ENCODE measurements at regions not wholly inside any gene's neighbourhood (a gene's known extent, or its start where the extent isn't known, plus 50 kb on each side); places are given as distances from the start of the nearest gene placed in this dataset.

DNA sequence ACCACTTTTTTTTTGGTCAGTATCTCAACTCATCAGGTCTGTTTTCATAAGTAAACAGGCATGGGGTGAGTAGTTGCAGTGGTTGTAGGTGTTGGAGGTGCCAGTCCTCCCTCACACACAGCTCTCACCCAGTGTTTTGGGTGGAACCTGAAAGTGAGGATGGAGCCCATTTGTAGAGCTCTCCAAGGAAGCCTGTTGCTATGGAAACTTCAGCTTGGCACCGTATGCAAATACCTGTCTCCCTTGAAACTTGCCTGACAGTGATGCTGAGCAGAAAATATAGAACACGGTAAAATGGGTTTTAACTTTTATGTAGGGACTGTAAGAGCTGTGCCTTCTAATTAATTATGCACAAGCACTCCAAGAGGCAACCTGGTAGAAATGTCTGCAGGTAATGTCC is 214.1 kb downstream of the AJAP1 start:
- TF ChIP-seq REST (IDR thresholded peaks at IDR 0.05; ENCODE audit: insufficient read depth in 1 of 2, low read depth in 2 of 2, low read length in 2 of 2): no peak
- no peak for TF ChIP-seq FOXP2 (optimal IDR thresholded peaks at IDR 0.05; ENCODE audit: borderline replicate concordance, extremely low read depth, extremely low read length, insufficient read depth)
- no peak for TF ChIP-seq TAF1 (IDR thresholded peaks at IDR 0.05; ENCODE audit: borderline replicate concordance, insufficient read depth, low read length)
- TF ChIP-seq POLR2AphosphoS5 (IDR thresholded peaks at IDR 0.05; ENCODE audit: low read depth, low read length): no peak
- no peak for TF ChIP-seq SIN3A (IDR thresholded peaks at IDR 0.05; ENCODE audit: borderline replicate concordance, insufficient read depth, low read length)

- TF ChIP-seq TAF1 (IDR thresholded peaks at IDR 0.05; ENCODE audit: borderline replicate concordance, insufficient read depth, low read length) (no peak), REST (IDR thresholded peaks at IDR 0.05; ENCODE audit: insufficient read depth in 1 of 2, low read depth in 2 of 2, low read length in 2 of 2) (no peak), SIN3A (IDR thresholded peaks at IDR 0.05; ENCODE audit: borderline replicate concordance, insufficient read depth, low read length) (no peak), FOXP2 (optimal IDR thresholded peaks at IDR 0.05; ENCODE audit: borderline replicate concordance, extremely low read depth, extremely low read length, insufficient read depth) (no peak), POLR2AphosphoS5 (IDR thresholded peaks at IDR 0.05; ENCODE audit: low read depth, low read length) (no peak)
These were observed 202.0 kb downstream of the AJAP1 start for GRCh38 chr1:4856396-4856795.

GRCh38 chr1:4854367-4854766 is 200.0 kb downstream of the AJAP1 start:
- no peak for TF ChIP-seq REST (IDR thresholded peaks at IDR 0.05; ENCODE audit: insufficient read depth in 1 of 2, low read depth in 2 of 2, low read length in 2 of 2)
- no peak for TF ChIP-seq TAF1 (IDR thresholded peaks at IDR 0.05; ENCODE audit: borderline replicate concordance, insufficient read depth, low read length)
- TF ChIP-seq FOXP2 (optimal IDR thresholded peaks at IDR 0.05; ENCODE audit: borderline replicate concordance, extremely low read depth, extremely low read length, insufficient read depth): no peak
- no peak for TF ChIP-seq POLR2AphosphoS5 (IDR thresholded peaks at IDR 0.05; ENCODE audit: low read depth, low read length)
- TF ChIP-seq SIN3A (IDR thresholded peaks at IDR 0.05; ENCODE audit: borderline replicate concordance, insufficient read depth, low read length): no peak

- no peak for TF ChIP-seq TAF1 (IDR thresholded peaks at IDR 0.05; ENCODE audit: borderline replicate concordance, insufficient read depth, low read length)
- no peak for TF ChIP-seq FOXP2 (optimal IDR thresholded peaks at IDR 0.05; ENCODE audit: borderline replicate concordance, extremely low read depth, extremely low read length, insufficient read depth)
- no peak for TF ChIP-seq POLR2AphosphoS5 (IDR thresholded peaks at IDR 0.05; ENCODE audit: low read depth, low read length)
- TF ChIP-seq SIN3A (IDR thresholded peaks at IDR 0.05; ENCODE audit: borderline replicate concordance, insufficient read depth, low read length): no peak
- TF ChIP-seq REST (IDR thresholded peaks at IDR 0.05; ENCODE audit: insufficient read depth in 1 of 2, low read depth in 2 of 2, low read length in 2 of 2): no peak
These were observed 199.5 kb downstream of the AJAP1 start for GRCh38 chr1:4853904-4854303.

Measured in PFSK-1 (cell line).